HL-60 (cell line): ENCODE measurements at regions not wholly inside any gene's neighbourhood (a gene's known extent, or its start where the extent isn't known, plus 50 kb on each side); places are given as distances from the start of the nearest gene placed in this dataset.

ENCODE experiments used
- DNase-seq, 2 experiments: peaks; one replicate each; pipeline ENCODE4 v3.0.0-alpha.2; 2010 to 2020; ENCODE audit warnings: low read depth in 1 of 2, low spot score in 1 of 2
- H3K27ac ChIP-seq: fragments of 250-450 bp; sonication (Bioruptor Pico); replicated peaks from 2 replicates; pipeline ENCODE4 v1.5.1; 2020; ENCODE audit warnings: mild to moderate bottlenecking, moderate library complexity
- H3K27me3 ChIP-seq: fragments of 250-450 bp; sonication (Bioruptor Pico); 2 replicates; pipeline ENCODE4 v1.5.1; 2021; ENCODE audit warnings: mild to moderate bottlenecking, moderate library complexity; ENCODE audit not compliant: insufficient read depth, poor library complexity, severe bottlenecking
- H3K4me3 ChIP-seq: replicated peaks from 2 replicates; pipeline ENCODE4 v1.5.1; 2011; ENCODE audit warnings: mild to moderate bottlenecking, control low read depth, low read length; ENCODE audit not compliant: insufficient read depth
- CTCF ChIP-seq: IDR thresholded peaks from one replicate; pipeline ENCODE4 v1.5.1; 2011; ENCODE audit warnings: low read length, control low read depth, inconsistent platforms; ENCODE audit not compliant: insufficient read depth
- GABPA ChIP-seq: IDR thresholded peaks from 2 replicates; pipeline ENCODE4 v1.6.1; 2012; ENCODE audit warnings: low read depth
- POLR2AphosphoS5 ChIP-seq: IDR thresholded peaks from 2 replicates; pipeline ENCODE4 v1.6.1; 2012; ENCODE audit warnings: low read depth
- SPI1 ChIP-seq: IDR thresholded peaks from 2 replicates; pipeline ENCODE4 v1.6.1; 2012; ENCODE audit warnings: low read depth, mild to moderate bottlenecking, borderline replicate concordance
- TF ChIP-seq, protein P1 (sequence below): IDR thresholded peaks from 2 replicates; pipeline ENCODE4 v1.6.1; 2012; ENCODE audit warnings: low read depth; ENCODE audit not compliant: insufficient replicate concordance

DNA sequence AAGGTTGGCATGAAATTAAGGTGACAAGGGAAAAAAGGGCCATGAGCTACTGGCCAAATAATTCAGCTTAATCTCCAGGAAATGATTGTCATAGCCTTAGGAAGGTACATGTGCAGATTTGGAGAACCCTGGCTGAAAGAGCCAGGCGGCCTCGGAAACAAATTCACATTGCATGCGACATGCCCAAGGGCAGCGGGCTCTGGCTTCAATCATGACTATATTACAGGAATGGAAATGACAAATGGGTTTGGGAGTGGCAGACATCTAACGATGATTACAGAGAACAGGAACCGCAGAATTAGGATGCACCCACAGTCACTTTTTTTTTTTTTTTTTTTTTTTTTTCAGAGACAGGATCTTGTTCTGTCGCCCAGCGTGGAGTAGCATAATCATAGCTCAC, 112.4 kb upstream of the SALL4 start:
- Histone ChIP-seq H3K4me3 (no peak overlapping the region), H3K27me3 (no peaks in the 10 kb centered on the region), H3K27ac (no peak overlapping the region)
- no peak for DNase-seq
- TF ChIP-seq SPI1 (no peak), POLR2AphosphoS5 (no peak), GABPA (no peak), CTCF (no peak)
- TF ChIP-seq, protein P1, sequence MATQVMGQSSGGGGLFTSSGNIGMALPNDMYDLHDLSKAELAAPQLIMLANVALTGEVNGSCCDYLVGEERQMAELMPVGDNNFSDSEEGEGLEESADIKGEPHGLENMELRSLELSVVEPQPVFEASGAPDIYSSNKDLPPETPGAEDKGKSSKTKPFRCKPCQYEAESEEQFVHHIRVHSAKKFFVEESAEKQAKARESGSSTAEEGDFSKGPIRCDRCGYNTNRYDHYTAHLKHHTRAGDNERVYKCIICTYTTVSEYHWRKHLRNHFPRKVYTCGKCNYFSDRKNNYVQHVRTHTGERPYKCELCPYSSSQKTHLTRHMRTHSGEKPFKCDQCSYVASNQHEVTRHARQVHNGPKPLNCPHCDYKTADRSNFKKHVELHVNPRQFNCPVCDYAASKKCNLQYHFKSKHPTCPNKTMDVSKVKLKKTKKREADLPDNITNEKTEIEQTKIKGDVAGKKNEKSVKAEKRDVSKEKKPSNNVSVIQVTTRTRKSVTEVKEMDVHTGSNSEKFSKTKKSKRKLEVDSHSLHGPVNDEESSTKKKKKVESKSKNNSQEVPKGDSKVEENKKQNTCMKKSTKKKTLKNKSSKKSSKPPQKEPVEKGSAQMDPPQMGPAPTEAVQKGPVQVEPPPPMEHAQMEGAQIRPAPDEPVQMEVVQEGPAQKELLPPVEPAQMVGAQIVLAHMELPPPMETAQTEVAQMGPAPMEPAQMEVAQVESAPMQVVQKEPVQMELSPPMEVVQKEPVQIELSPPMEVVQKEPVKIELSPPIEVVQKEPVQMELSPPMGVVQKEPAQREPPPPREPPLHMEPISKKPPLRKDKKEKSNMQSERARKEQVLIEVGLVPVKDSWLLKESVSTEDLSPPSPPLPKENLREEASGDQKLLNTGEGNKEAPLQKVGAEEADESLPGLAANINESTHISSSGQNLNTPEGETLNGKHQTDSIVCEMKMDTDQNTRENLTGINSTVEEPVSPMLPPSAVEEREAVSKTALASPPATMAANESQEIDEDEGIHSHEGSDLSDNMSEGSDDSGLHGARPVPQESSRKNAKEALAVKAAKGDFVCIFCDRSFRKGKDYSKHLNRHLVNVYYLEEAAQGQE = no peak

GRCh38 chr20:51910321-51911050, 108.2 kb upstream of the SALL4 start:
- Histone ChIP-seq H3K27me3 (no peaks in the 10 kb centered on the region), H3K27ac (no peak overlapping the region), H3K4me3 (no peak overlapping the region)
- TF ChIP-seq POLR2AphosphoS5 (no peak), GABPA (no peak), SPI1 (no peak), CTCF (no peak)
- TF ChIP-seq, protein P1 = no peak
- no peak for DNase-seq

- TF ChIP-seq CTCF (no peak), GABPA (no peak), POLR2AphosphoS5 (no peak), SPI1 (no peak)
- TF ChIP-seq, protein P1 = no peak
- Histone ChIP-seq H3K4me3 (no peak overlapping the region), H3K27ac (no peak overlapping the region), H3K27me3 (no peaks in the 10 kb centered on the region)
- DNase-seq = no peak
Observed at GRCh38 chr20:51906679-51907078, 104.4 kb upstream of the SALL4 start.
